Ureter (tissue), 1 donor: ENCODE measurements at regions not wholly inside any gene's neighbourhood (a gene's known extent, or its start where the extent isn't known, plus 50 kb on each side); places are given as distances from the start of the nearest gene placed in this dataset.
"Not testable (repeated sequence)": the region's sequence is repeated elsewhere in the genome, so short reads cannot be mapped to it uniquely, and the experiment has no call there.

ENCODE experiments used
- DNase-seq: peaks from one replicate; pipeline ENCODE4 v3.0.0-alpha.2; 2020; ENCODE audit warnings: low spot score
- donor health status: DM: yes; HTN: yes; CAD: no.

GRCh38 chr5:119694284-119694683 is 64.9 kb downstream of the FAM170A start:
- DNase-seq: no peak

- no peak for DNase-seq
These were observed 76.7 kb downstream of the FAM170A start for GRCh38 chr5:119706049-119706448.

- DNase-seq: no peak
These were observed 78.9 kb downstream of the FAM170A start for GRCh38 chr5:119708076-119708790.

GRCh38 chr5:119721775-119722174 is 92.4 kb downstream of the FAM170A start:
- DNase-seq: no peak

GRCh38 chr5:119725291-119725690 is 95.9 kb downstream of the FAM170A start:
- DNase-seq: not testable (repeated sequence)

GRCh38 chr5:119726544-119726943 is 97.2 kb downstream of the FAM170A start:
- DNase-seq: no peak

- DNase-seq: no peak
These were observed 110.9 kb downstream of the FAM170A start for GRCh38 chr5:119740225-119740624.

- DNase-seq: no peak
These were observed 112.3 kb downstream of the FAM170A start for GRCh38 chr5:119741691-119742090.

- no peak for DNase-seq
These were observed 113.0 kb downstream of the FAM170A start for GRCh38 chr5:119742311-119742710.

GRCh38 chr5:119743927-119744326 is 114.6 kb downstream of the FAM170A start:
- no peak for DNase-seq

GRCh38 chr5:119745976-119746375 is 116.6 kb downstream of the FAM170A start:
- DNase-seq: no peak

- no peak for DNase-seq
These were observed 117.6 kb downstream of the FAM170A start for GRCh38 chr5:119746984-119747383.

GRCh38 chr5:119750887-119751733 is 121.8 kb downstream of the FAM170A start:
- DNase-seq: no peak

GRCh38 chr5:119751734-119752094 is 122.4 kb downstream of the FAM170A start:
- DNase-seq: no peak

- no peak for DNase-seq
These were observed 123.8 kb downstream of the FAM170A start for GRCh38 chr5:119752921-119753886.

- not testable (repeated sequence) for DNase-seq
These were observed 125.5 kb downstream of the FAM170A start for GRCh38 chr5:119754825-119755224.

- no peak for DNase-seq
These were observed 127.9 kb downstream of the FAM170A start for GRCh38 chr5:119757276-119757675.

GRCh38 chr5:119769695-119770693 is 140.6 kb downstream of the FAM170A start:
- not testable (repeated sequence) for DNase-seq

GRCh38 chr5:119780145-119780544 is 150.8 kb downstream of the FAM170A start:
- DNase-seq: not testable (repeated sequence)

GRCh38 chr5:119785057-119785456 is 155.7 kb downstream of the FAM170A start:
- no peak for DNase-seq
